Vagina (tissue), 2 donors: ENCODE measurements at regions not wholly inside any gene's neighbourhood (a gene's known extent, or its start where the extent isn't known, plus 50 kb on each side); places are given as distances from the start of the nearest gene placed in this dataset.

Experiments
- CTCF ChIP-seq, 3 experiments: fragments of 450-650 bp in 2 of 3; fragments of 200-600 bp in 1 of 3; sonication (generic) in 1 of 3; IDR thresholded peaks; one replicate each; pipeline ENCODE4 v1.5.1; 2017 to 2019; ENCODE audit warnings: antibody characterized with exemption in 3 of 3, mild to moderate bottlenecking in 2 of 3, moderate library complexity in 2 of 3
- POLR2A ChIP-seq, 2 donors: fragments of 450-650 bp; IDR thresholded peaks; one replicate each; pipeline ENCODE4 v1.6.1; 2017; ENCODE audit warnings: antibody characterized with exemption in 2 of 2, mild to moderate bottlenecking in 2 of 2, moderate library complexity in 2 of 2

GRCh38 chr20:6994452-6994851, 227.0 kb downstream of the BMP2 start:
- TF ChIP-seq CTCF (IDR thresholded peaks at IDR 0.05) (no peak), POLR2A (IDR thresholded peaks at IDR 0.05) (no peak)
